ENCODE measurements at regions not wholly inside any gene's neighbourhood (a gene's known extent, or its start where the extent isn't known, plus 50 kb on each side); places are given as distances from the start of the nearest gene placed in this dataset.

GRCh38 chr11:134739136-134739535 is 327.1 kb upstream of the B3GAT1 start:
- TF ChIP-seq CTCF (IDR thresholded peaks at IDR 0.05) (no peak), POLR2A (IDR thresholded peaks at IDR 0.05) (no peak)
- Histone ChIP-seq H3K4me3 (no peak overlapping the region), H3K9me3 (no peaks in the 10 kb centered on the region), H3K36me3 (no peaks in the 10 kb centered on the region), H3K4me1 (no peaks in the 10 kb centered on the region), H3K27ac (no peak overlapping the region), H3K27me3 (no peaks in the 10 kb centered on the region)
- intact Hi-C loops (cut with DNase I; ENCODE audit: low total_unique reads): no loop called here
- DNase-seq: no peak

GRCh38 chr11:134738581-134738980 is 326.5 kb upstream of the B3GAT1 start:
- no peaks in the 10 kb centered on the region for H3K36me3 ChIP-seq
- intact Hi-C loops (cut with DNase I; ENCODE audit: low total_unique reads): no loop called here
- H3K4me3 ChIP-seq: no peak overlapping the region
- DNase-seq: no peak
- H3K4me1 ChIP-seq: no peaks in the 10 kb centered on the region
- no peak overlapping the region for H3K27ac ChIP-seq
- H3K27me3 ChIP-seq: no peaks in the 10 kb centered on the region
- no peaks in the 10 kb centered on the region for H3K9me3 ChIP-seq
- TF ChIP-seq CTCF (IDR thresholded peaks at IDR 0.05) (no peak), POLR2A (IDR thresholded peaks at IDR 0.05) (no peak)

- TF ChIP-seq CTCF (IDR thresholded peaks at IDR 0.05) (no peak), POLR2A (IDR thresholded peaks at IDR 0.05) (no peak)
- no peak overlapping the region for H3K27ac ChIP-seq
- intact Hi-C loops (cut with DNase I; ENCODE audit: low total_unique reads): no loop called here
Observed at GRCh38 chr11:134737563-134738510, 325.8 kb upstream of the B3GAT1 start.

GRCh38 chr11:134736251-134736947 is 324.4 kb upstream of the B3GAT1 start:
- H3K27me3 ChIP-seq: no peaks in the 10 kb centered on the region
- DNase-seq: no peak
- H3K9me3 ChIP-seq: no peaks in the 10 kb centered on the region
- TF ChIP-seq CTCF (IDR thresholded peaks at IDR 0.05): no peak
- TF ChIP-seq POLR2A (IDR thresholded peaks at IDR 0.05): no peak
- H3K36me3 ChIP-seq: no peaks in the 10 kb centered on the region
- no peaks in the 10 kb centered on the region for H3K4me1 ChIP-seq
- no peak overlapping the region for H3K4me3 ChIP-seq
- H3K27ac ChIP-seq: no peak overlapping the region
- intact Hi-C loops (cut with DNase I; ENCODE audit: low total_unique reads): no loop called here

More at GRCh38 chr11:134737563-134738510, 325.8 kb upstream of the B3GAT1 start:
- Histone ChIP-seq H3K36me3 (no peaks in the 10 kb centered on the region), H3K9me3 (no peaks in the 10 kb centered on the region), H3K27me3 (no peaks in the 10 kb centered on the region), H3K4me1 (no peaks in the 10 kb centered on the region), H3K4me3 (no peak overlapping the region)
- DNase-seq: no peak

- H3K4me1 ChIP-seq: no peaks in the 10 kb centered on the region
- H3K36me3 ChIP-seq: no peaks in the 10 kb centered on the region
Observed at GRCh38 chr11:134734894-134735293, 322.9 kb upstream of the B3GAT1 start.

More at GRCh38 chr11:134734894-134735293, 322.9 kb upstream of the B3GAT1 start:
- Histone ChIP-seq H3K4me3 (no peak overlapping the region), H3K27ac (no peak overlapping the region), H3K27me3 (no peaks in the 10 kb centered on the region), H3K9me3 (no peaks in the 10 kb centered on the region)
- no peak for TF ChIP-seq POLR2A (IDR thresholded peaks at IDR 0.05)
- no peak for TF ChIP-seq CTCF (IDR thresholded peaks at IDR 0.05)
- DNase-seq: no peak
- intact Hi-C loops (cut with DNase I; ENCODE audit: low total_unique reads): no loop called here

Measured in uterus (tissue), 3 donors.